Activated CD4-positive, alpha-beta T cell treated with anti-CD3 and anti-CD28 coated beads for 36 hours (primary cell): ENCODE measurements at regions not wholly inside any gene's neighbourhood (a gene's known extent, or its start where the extent isn't known, plus 50 kb on each side); places are given as distances from the start of the nearest gene placed in this dataset.

Source experiments
- ATAC-seq: fragments of 200-7000 bp; cut with Tn5 transposase; one replicate; pipeline ENCODE4 v1.10.0; 2021; ENCODE audit warnings: mild to moderate bottlenecking, moderate library complexity
- CTCF ChIA-PET: fragments of 350-600 bp; sonication (Branson Sonifier 250); formaldehyde crosslinking; loops from one replicate; lab custom pipeline; 2021; ENCODE audit warnings: antibody characterized with exemption; lab: Charles Lee
- POLR2A ChIA-PET: fragments of 350-600 bp; sonication (Branson Sonifier 250); formaldehyde crosslinking; loops from one replicate; lab custom pipeline; 2021; ENCODE audit warnings: antibody characterized with exemption, inconsistent platforms; lab: Charles Lee
- DNase-seq: peaks from one replicate; pipeline ENCODE4 v3.0.0-alpha.2; 2020
- H3K27ac Mint-ChIP-seq: one replicate; pipeline ENCODE4 v1.8.0; 2021; ENCODE audit warnings: mixed read lengths
- H3K27me3 Mint-ChIP-seq: one replicate; pipeline ENCODE4 v1.8.0; 2021; ENCODE audit warnings: mixed read lengths
- H3K36me3 Mint-ChIP-seq: one replicate; pipeline ENCODE4 v1.8.0; 2021; ENCODE audit warnings: low read depth, mixed read lengths
- H3K4me1 Mint-ChIP-seq: one replicate; pipeline ENCODE4 v1.8.0; 2021; ENCODE audit warnings: mixed read lengths
- H3K4me3 Mint-ChIP-seq: one replicate; pipeline ENCODE4 v1.8.0; 2021; ENCODE audit warnings: mild to moderate bottlenecking, moderate library complexity, mixed read lengths
- H3K9me3 Mint-ChIP-seq: one replicate; pipeline ENCODE4 v1.8.0; 2021; ENCODE audit warnings: low read depth, mixed read lengths
- intact Hi-C, 2 experiments: fragments of 100-400 bp; cut with DNase I in 1 of 2; cut with micrococcal nuclease in 1 of 2; formaldehyde crosslinking; loops; one replicate each; pipeline versions ENCODE4 v1.14.2 to v1.15.1; 2022 to 2024; cut with DNase I, micrococcal nuclease

DNA sequence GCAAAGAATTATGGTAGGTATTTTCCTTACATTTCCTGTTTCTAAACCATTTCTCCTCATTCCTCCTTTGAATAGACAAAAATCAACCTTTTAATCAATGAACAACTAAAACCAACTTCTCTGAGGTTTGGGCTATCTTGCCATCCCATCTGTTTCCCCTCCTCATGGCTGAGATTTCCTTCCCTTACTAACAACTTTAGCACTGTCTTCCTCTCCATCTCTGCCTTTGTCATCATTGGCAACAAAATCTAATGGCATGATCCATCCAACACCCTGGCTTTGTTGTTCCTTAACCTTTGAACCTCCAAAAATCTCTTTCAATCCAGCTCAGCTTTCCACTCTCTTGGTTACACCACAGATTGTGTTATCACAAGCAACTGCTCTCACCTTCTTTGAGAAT is 95.3 kb upstream of the FAM136A start:
- Mint-ChIP-seq H3K27me3 (peaks cover 8% of the 10 kb centered on the region), H3K9me3 (no peaks in the 10 kb centered on the region), H3K27ac (no peak overlapping the region), H3K36me3 (no peaks in the 10 kb centered on the region), H3K4me1 (no peaks in the 10 kb centered on the region), H3K4me3 (no peak overlapping the region)
- ChIA-PET POLR2A (no interaction called here), CTCF (interaction anchor here (0.5 to 0.7 kb wide), 2 partner anchors 44 to 371 kb away, joined by 3 read pairs; partner anchors contain the start of gene ADD2)
- ATAC-seq: no peak
- intact Hi-C loops: no loop called here
- no peak for DNase-seq

- Mint-ChIP-seq H3K4me1 (no peaks in the 10 kb centered on the region), H3K27me3 (peaks cover 8% of the 10 kb centered on the region), H3K9me3 (no peaks in the 10 kb centered on the region), H3K36me3 (no peaks in the 10 kb centered on the region), H3K27ac (no peak overlapping the region), H3K4me3 (no peak overlapping the region)
- POLR2A ChIA-PET: no interaction called here
- no peak for DNase-seq
- intact Hi-C loops: no loop called here
- CTCF ChIA-PET: no interaction called here
- ATAC-seq: no peak
Measured at GRCh38 chr2:70396612-70397011, 94.7 kb upstream of the FAM136A start.

DNA sequence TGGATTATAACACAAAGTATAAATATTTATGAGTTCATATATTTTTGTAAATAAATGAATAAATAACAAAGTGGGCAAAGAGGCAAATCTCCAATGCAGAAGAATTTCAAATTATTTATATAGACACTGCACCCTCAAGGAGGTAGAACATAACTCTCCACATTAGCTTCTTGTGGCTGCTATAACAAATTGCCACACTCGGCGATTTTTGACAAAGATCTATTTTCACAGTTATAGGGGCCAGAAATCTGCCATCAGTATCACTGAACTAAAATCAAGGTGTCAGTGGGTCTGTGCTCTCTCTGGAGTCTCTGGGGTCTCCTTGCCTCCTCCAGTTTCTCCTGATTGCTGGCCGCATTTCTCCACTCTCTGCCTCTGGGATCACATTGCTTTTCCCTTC is 92.0 kb upstream of the FAM136A start:
- CTCF ChIA-PET: no interaction called here
- no peak for ATAC-seq

GRCh38 chr2:70391988-70392387 is 90.1 kb upstream of the FAM136A start:
- no peaks in the 10 kb centered on the region for H3K9me3 Mint-ChIP-seq
- POLR2A ChIA-PET: no interaction called here
- intact Hi-C loops: no loop called here
- H3K27ac Mint-ChIP-seq: no peak overlapping the region
- H3K4me3 Mint-ChIP-seq: no peak overlapping the region
- DNase-seq: no peak
- CTCF ChIA-PET: interaction anchor here (0.6 kb wide), 1 partner anchor 108 kb away, joined by 4 read pairs; no protein-coding TSS in a partner anchor
- H3K4me1 Mint-ChIP-seq: no peaks in the 10 kb centered on the region
- ATAC-seq: no peak
- no peaks in the 10 kb centered on the region for H3K36me3 Mint-ChIP-seq
- no peaks in the 10 kb centered on the region for H3K27me3 Mint-ChIP-seq

More for the DNA sequence above, 92.0 kb upstream of the FAM136A start:
- POLR2A ChIA-PET: no interaction called here
- no peak for DNase-seq
- no peaks in the 10 kb centered on the region for H3K4me1 Mint-ChIP-seq
- peaks cover 8% of the 10 kb centered on the region for H3K27me3 Mint-ChIP-seq
- no peak overlapping the region for H3K27ac Mint-ChIP-seq
- H3K9me3 Mint-ChIP-seq: no peaks in the 10 kb centered on the region
- intact Hi-C loops: no loop called here
- no peak overlapping the region for H3K4me3 Mint-ChIP-seq
- no peaks in the 10 kb centered on the region for H3K36me3 Mint-ChIP-seq

GRCh38 chr2:70391259-70391658 is 89.4 kb upstream of the FAM136A start:
- Mint-ChIP-seq H3K4me3 (no peak overlapping the region), H3K9me3 (no peaks in the 10 kb centered on the region), H3K27me3 (no peaks in the 10 kb centered on the region), H3K4me1 (no peaks in the 10 kb centered on the region), H3K27ac (no peak overlapping the region), H3K36me3 (no peaks in the 10 kb centered on the region)
- ATAC-seq (no peak), DNase-seq (no peak)
- ChIA-PET CTCF (interaction anchor here (0.7 to 0.8 kb wide), 2 partner anchors 14 kb away, joined by 3 read pairs; no protein-coding TSS in a partner anchor), POLR2A (no interaction called here)
- intact Hi-C loops: no loop called here

- no peak for DNase-seq
- H3K9me3 Mint-ChIP-seq: no peaks in the 10 kb centered on the region
- intact Hi-C loops: no loop called here
- POLR2A ChIA-PET: no interaction called here
- no peaks in the 10 kb centered on the region for H3K36me3 Mint-ChIP-seq
- no peaks in the 10 kb centered on the region for H3K4me1 Mint-ChIP-seq
- no peak for ATAC-seq
- CTCF ChIA-PET: interaction anchor here (0.5 kb wide), 1 partner anchor 14 kb away, joined by 3 read pairs; no protein-coding TSS in a partner anchor
- H3K27ac Mint-ChIP-seq: no peak overlapping the region
- H3K4me3 Mint-ChIP-seq: no peak overlapping the region
- H3K27me3 Mint-ChIP-seq: no peaks in the 10 kb centered on the region
Measured at GRCh38 chr2:70388813-70389212, 86.9 kb upstream of the FAM136A start.

DNA sequence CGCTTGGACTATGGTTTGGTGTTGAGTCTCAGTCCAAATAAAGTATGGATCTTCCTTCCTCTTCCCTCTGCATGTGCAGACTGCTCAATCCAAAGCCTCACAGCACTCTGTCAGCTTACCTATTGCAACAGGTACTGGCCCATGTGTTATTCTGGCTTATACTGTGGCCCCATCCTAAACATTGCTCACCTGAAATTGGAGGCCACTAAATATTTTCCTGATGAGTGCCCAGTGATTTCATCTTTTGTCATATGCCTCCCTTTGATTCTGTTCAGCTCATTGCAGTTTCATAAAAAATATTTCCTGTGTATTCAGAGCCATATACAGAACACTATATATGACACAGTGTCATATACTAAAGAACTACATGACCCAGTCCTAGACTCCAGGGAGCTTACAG is 86.3 kb upstream of the FAM136A start:
- Mint-ChIP-seq H3K36me3 (no peaks in the 10 kb centered on the region), H3K27me3 (no peaks in the 10 kb centered on the region), H3K4me3 (no peak overlapping the region), H3K27ac (no peak overlapping the region), H3K9me3 (no peaks in the 10 kb centered on the region), H3K4me1 (no peaks in the 10 kb centered on the region)
- ATAC-seq (no peak), DNase-seq (no peak)
- intact Hi-C loops: no loop called here
- POLR2A ChIA-PET: no interaction called here
- CTCF ChIA-PET: interaction anchor here (1.4 kb wide), 1 partner anchor 229 kb away, joined by 3 read pairs; no protein-coding TSS in a partner anchor

DNA sequence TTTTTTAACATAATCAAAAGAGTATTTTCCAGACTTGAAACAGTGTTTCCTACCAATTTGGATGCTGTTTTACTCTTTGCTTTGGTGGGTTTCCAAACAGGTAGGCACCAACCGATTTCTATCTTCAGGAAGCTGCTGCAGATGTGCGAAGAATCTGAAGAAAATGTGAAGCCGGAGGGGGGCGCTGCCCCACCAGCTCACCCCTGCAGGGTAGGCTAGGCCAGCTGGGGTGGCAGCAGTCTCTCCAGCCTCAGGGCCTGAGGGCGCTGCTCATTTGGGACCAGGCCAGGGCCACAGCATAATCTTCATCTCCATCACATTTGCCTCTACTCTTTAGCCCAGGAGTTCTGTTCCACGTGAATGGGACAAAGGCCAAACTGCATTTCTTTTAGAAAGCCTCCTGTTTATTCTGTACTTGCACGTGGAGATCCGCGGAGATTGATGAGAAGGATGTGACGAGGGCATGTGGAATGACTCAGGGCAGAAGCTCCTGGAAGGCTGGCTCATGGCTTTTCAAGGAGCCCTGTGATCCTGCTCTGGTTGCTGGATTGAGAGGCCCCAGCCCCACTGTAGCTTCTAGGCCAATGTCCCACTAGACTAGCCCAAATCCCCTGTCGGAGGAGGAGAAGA is 84.2 kb upstream of the FAM136A start:
- intact Hi-C loops: no loop called here
- CTCF ChIA-PET: no interaction called here
- POLR2A ChIA-PET: no interaction called here
- DNase-seq (no peak), ATAC-seq (no peak)
- Mint-ChIP-seq H3K27me3 (no peaks in the 10 kb centered on the region), H3K9me3 (no peaks in the 10 kb centered on the region), H3K27ac (no peak overlapping the region), H3K36me3 (no peaks in the 10 kb centered on the region), H3K4me1 (peaks cover 4% of the 10 kb centered on the region), H3K4me3 (no peak overlapping the region)

GRCh38 chr2:70385204-70385603 is 83.3 kb upstream of the FAM136A start:
- Mint-ChIP-seq H3K36me3 (no peaks in the 10 kb centered on the region), H3K4me1 (peaks cover 4% of the 10 kb centered on the region), H3K27me3 (no peaks in the 10 kb centered on the region), H3K27ac (no peak overlapping the region), H3K9me3 (no peaks in the 10 kb centered on the region), H3K4me3 (no peak overlapping the region)
- intact Hi-C loops: no loop called here
- no peak for DNase-seq
- ATAC-seq: no peak
- ChIA-PET CTCF (no interaction called here), POLR2A (no interaction called here)

- no peaks in the 10 kb centered on the region for H3K36me3 Mint-ChIP-seq
- ChIA-PET POLR2A (no interaction called here), CTCF (no interaction called here)
- H3K4me1 Mint-ChIP-seq: peaks cover 4% of the 10 kb centered on the region
- H3K27me3 Mint-ChIP-seq: no peaks in the 10 kb centered on the region
- ATAC-seq (no peak), DNase-seq (no peak)
- intact Hi-C loops: no loop called here
- no peak overlapping the region for H3K4me3 Mint-ChIP-seq
- no peaks in the 10 kb centered on the region for H3K9me3 Mint-ChIP-seq
- H3K27ac Mint-ChIP-seq: no peak overlapping the region
Measured at GRCh38 chr2:70381821-70382220, 80.0 kb upstream of the FAM136A start.

- CTCF ChIA-PET: no interaction called here
- Mint-ChIP-seq H3K27ac (no peak overlapping the region), H3K27me3 (no peaks in the 10 kb centered on the region), H3K4me3 (no peak overlapping the region), H3K4me1 (peaks cover 4% of the 10 kb centered on the region), H3K9me3 (no peaks in the 10 kb centered on the region), H3K36me3 (no peaks in the 10 kb centered on the region)
- ATAC-seq (peak; percentile 47), DNase-seq (no peak)
- intact Hi-C loops: no loop called here
- POLR2A ChIA-PET: no interaction called here
Measured at GRCh38 chr2:70381235-70381634, 79.4 kb upstream of the FAM136A start.

GRCh38 chr2:70380621-70381020 is 78.8 kb upstream of the FAM136A start:
- ChIA-PET CTCF (no interaction called here), POLR2A (no interaction called here)
- Mint-ChIP-seq H3K36me3 (no peaks in the 10 kb centered on the region), H3K27me3 (no peaks in the 10 kb centered on the region), H3K9me3 (no peaks in the 10 kb centered on the region), H3K4me3 (no peak overlapping the region), H3K27ac (no peak overlapping the region), H3K4me1 (peaks cover 4% of the 10 kb centered on the region)
- intact Hi-C loops: no loop called here
- ATAC-seq (no peak), DNase-seq (no peak)
